Right atrium auricular region (tissue), 2 donors: ENCODE measurements at regions not wholly inside any gene's neighbourhood (a gene's known extent, or its start where the extent isn't known, plus 50 kb on each side); places are given as distances from the start of the nearest gene placed in this dataset.
A peak's percentile ranks its signal among the peaks of the same experiment; 100 is the strongest.
"Not testable (repeated sequence)": the region's sequence is repeated elsewhere in the genome, so short reads cannot be mapped to it uniquely, and the experiment has no call there.

Experiments used
- DNase-seq: peaks from one replicate; pipeline ENCODE4 v3.0.0-alpha.2; 2019; ENCODE audit warnings: low spot score
- H3K27ac ChIP-seq, 2 donors: fragments of 200-600 bp; sonication (generic); 1 replicate in 1 of 2; 2 replicates in 1 of 2; pipeline ENCODE4 v1.5.1; 2016 to 2019
- H3K27me3 ChIP-seq, 2 donors: fragments of 200-600 bp; sonication (generic); one replicate each; pipeline versions ENCODE4 v1.5.1 to v1.6.0; 2017 to 2019
- H3K36me3 ChIP-seq: fragments of 200-600 bp; sonication (generic); one replicate; pipeline ENCODE4 v1.5.1; 2016
- H3K4me1 ChIP-seq, 2 donors: fragments of 200-600 bp; sonication (generic); one replicate each; pipeline versions ENCODE4 v1.5.1 to v1.6.0; 2017 to 2019
- H3K4me3 ChIP-seq, 2 donors: fragments of 200-600 bp; sonication (generic); 1 replicate in 1 of 2; 2 replicates in 1 of 2; pipeline ENCODE4 v1.5.1; 2017 to 2019; ENCODE audit warnings: mild to moderate bottlenecking in 1 of 2, moderate library complexity in 1 of 2
- H3K9me3 ChIP-seq, 2 donors: fragments of 200-600 bp; sonication (generic); one replicate each; pipeline ENCODE4 v1.5.1; 2019
- TF ChIP-seq, protein P1 (sequence below), 2 donors: fragments of 200-600 bp; sonication (generic); IDR thresholded peaks; one replicate each; pipeline ENCODE4 v1.5.1; 2019; ENCODE audit warnings: antibody characterized with exemption in 2 of 2

DNA sequence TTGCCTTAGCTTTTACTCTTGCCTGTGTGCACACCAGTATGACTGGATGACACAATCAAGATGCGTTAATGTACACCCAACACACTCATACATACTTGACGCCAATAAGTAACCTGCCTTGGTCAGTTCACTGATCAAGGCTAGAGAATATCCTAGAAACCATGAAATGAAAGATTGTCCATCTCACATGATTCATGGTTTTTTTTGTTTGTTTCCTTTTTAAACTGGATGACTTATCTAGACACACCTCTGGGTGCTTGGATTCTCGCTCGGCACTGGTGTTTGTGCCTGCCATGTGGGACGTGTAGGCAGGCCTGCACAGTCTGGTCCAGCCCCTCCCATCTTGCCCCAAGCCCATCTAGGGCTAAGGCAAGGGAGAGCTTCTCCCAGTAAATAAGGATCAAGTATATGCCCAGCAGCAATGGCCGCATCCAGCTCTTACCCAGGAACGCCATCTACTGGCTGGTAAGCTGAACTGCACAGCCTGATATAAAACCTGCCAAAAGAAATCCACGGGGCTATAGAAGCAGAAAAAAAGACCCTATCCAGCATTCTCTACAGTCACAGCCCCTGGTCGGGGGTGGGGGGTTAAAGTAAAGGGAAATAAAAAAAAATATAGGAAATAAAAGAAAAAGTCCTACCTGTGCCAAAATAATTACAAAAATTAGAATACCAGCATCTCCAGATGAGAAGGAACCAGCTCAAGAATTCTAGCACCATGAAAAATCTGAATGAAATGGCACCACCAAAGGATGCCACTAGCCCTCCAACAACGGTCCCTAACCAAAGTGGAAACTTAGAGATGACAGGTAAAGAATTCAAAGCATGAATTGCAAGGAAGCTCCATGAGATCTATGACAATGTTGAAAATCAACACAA, 73.3 kb downstream of the OTOR start:
- Histone ChIP-seq H3K9me3 (peaks cover 0 to 9% of the 10 kb centered on the region in 2 donors), H3K27ac (no peak overlapping the region), H3K4me1 (no peaks in the 10 kb centered on the region), H3K27me3 (no peaks in the 10 kb centered on the region), H3K36me3 (no peaks in the 10 kb centered on the region), H3K4me3 (no peak overlapping the region)
- TF ChIP-seq, protein P1, sequence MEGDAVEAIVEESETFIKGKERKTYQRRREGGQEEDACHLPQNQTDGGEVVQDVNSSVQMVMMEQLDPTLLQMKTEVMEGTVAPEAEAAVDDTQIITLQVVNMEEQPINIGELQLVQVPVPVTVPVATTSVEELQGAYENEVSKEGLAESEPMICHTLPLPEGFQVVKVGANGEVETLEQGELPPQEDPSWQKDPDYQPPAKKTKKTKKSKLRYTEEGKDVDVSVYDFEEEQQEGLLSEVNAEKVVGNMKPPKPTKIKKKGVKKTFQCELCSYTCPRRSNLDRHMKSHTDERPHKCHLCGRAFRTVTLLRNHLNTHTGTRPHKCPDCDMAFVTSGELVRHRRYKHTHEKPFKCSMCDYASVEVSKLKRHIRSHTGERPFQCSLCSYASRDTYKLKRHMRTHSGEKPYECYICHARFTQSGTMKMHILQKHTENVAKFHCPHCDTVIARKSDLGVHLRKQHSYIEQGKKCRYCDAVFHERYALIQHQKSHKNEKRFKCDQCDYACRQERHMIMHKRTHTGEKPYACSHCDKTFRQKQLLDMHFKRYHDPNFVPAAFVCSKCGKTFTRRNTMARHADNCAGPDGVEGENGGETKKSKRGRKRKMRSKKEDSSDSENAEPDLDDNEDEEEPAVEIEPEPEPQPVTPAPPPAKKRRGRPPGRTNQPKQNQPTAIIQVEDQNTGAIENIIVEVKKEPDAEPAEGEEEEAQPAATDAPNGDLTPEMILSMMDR (IDR thresholded peaks at IDR 0.05), result peak; percentile 29 to 67
- no peak for DNase-seq

DNA sequence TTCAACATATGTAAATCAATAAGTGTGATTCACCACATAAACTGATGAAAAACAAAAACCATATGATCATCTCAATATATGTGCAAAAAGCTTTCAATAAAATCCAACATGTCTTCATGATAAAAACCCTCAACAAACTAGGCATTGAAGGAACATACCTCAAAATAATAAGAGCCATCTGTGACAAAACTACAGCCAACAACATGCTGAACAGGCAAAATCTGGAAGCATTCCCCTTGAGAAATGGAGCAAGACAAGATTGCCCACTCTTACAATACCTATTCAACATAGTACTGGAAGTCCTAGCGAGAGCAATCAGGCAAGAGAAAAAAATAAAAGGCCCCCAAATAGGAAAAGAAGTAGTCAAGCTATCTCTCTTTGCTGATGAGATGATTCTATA, 76.5 kb downstream of the OTOR start:
- Histone ChIP-seq H3K36me3 (no peaks in the 10 kb centered on the region), H3K4me3 (no peak overlapping the region), H3K27ac (no peak overlapping the region), H3K9me3 (peaks cover 0 to 9% of the 10 kb centered on the region in 2 donors), H3K4me1 (no peaks in the 10 kb centered on the region), H3K27me3 (no peaks in the 10 kb centered on the region)
- TF ChIP-seq, protein P1 (IDR thresholded peaks at IDR 0.05), result no peak
- DNase-seq, result no peak

DNA sequence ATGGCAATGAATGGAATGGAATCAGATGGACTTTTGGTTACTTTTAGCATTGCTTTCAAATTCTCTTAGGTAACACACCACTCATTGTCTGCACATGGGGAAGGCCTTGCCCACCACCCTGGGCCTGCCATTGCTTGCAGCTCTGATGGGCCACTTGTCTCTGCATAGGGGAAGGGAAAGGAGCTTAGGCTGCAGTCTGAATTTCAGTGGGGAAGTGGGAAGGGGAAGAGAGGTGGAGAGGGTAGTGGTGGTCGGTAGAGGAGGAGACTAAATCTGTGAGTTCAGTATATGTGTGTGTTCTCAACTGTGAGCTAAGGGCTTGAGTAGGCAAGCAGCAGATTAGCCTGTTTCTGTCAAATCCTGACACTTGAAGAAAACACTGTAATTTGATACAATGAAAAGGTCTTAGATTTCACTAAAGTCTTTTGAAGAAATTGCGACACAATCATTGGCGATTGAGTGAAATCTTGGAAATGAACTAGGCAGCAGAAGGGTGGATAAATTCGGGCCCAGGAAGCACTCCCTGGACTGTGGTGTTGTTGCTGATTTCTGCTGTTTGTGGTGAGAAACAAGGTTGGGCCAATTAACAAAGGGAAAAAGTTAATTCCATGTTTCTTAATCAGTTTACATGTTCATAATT, 80.6 kb downstream of the OTOR start:
- no peak for DNase-seq
- Histone ChIP-seq H3K27me3 (no peaks in the 10 kb centered on the region), H3K4me1 (no peaks in the 10 kb centered on the region), H3K27ac (no peak overlapping the region), H3K9me3 (peaks cover 0 to 9% of the 10 kb centered on the region in 2 donors), H3K4me3 (no peak overlapping the region), H3K36me3 (no peaks in the 10 kb centered on the region)
- TF ChIP-seq, protein P1 (IDR thresholded peaks at IDR 0.05), result no peak

DNA sequence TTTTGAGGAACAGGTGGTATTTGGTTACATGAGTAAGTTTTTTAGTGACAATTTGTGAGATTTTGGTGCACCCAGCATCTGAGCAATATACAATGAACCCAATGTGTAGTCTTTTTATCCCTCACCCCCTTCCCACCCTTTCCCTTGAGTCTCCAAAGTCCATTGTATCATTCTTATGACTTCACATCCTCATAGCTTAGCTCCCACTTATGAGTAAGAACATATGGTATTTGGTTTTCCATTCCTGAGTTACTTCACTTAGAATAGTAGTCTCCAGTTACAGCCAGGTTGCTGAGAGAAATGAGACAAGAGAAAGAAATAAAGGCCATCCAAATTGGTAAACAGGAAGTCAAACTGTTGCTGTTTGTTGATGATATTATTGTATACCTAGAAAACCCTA, 87.5 kb downstream of the OTOR start:
- not testable (repeated sequence) for DNase-seq, H3K27ac ChIP-seq, H3K36me3 ChIP-seq, H3K4me1 ChIP-seq, H3K27me3 ChIP-seq, H3K9me3 ChIP-seq, H3K4me3 ChIP-seq

DNA sequence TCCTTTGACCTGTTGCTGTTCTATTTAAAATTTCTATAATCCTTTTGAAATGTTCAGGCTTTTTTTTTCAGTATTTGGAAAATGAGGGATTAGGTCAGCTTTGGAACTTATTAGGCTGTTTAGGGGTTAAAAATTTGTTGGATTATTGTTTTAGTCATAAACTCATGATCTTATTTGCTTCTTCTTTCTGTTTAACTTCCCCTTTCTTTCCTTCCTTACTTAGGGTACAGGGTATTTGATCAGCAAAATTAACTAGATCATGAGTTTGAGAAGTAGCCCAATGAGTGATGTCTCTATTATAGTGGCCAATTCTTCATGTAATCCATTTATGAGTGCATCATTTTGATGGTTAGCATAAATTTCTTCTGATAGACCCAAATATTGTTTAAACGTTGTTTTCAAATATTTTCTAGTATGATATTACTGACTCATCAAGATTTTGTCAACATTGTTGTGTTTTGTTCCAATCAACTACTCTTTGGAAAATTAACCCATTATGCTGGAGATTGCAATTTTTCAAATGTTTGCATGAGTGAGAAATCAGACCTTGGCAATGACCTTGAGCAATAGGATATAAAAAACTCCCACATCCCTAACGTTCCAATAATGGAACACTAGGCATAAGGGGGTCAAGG, 94.4 kb downstream of the OTOR start:
- TF ChIP-seq, protein P1 (IDR thresholded peaks at IDR 0.05), result no peak
- Histone ChIP-seq H3K9me3 (no peaks in the 10 kb centered on the region), H3K27me3 (no peaks in the 10 kb centered on the region), H3K4me1 (no peaks in the 10 kb centered on the region), H3K27ac (no peak overlapping the region), H3K36me3 (no peaks in the 10 kb centered on the region), H3K4me3 (no peak overlapping the region)
- no peak for DNase-seq

DNA sequence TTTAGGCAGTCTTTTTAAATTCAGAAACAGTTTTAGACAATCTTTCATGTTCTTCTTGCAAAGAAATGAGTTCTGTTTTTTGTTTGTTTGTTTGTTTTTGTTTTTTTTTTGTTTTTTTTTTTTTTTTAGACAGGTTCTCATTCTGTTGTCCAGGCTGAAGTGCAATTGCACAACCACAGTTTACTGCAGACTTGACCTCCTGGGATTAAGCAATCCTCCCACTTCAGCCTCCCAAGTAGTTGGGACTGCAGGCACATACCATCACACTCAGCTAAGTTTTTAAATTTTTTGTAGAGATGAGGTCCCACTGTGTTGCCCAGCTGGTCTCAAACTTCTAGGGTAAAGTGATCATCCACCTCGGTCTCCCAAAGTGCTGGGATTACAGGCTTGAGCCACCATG, 96.2 kb downstream of the OTOR start:
- Histone ChIP-seq H3K27me3 (no peaks in the 10 kb centered on the region), H3K4me3 (no peak overlapping the region), H3K9me3 (no peaks in the 10 kb centered on the region), H3K27ac (no peak overlapping the region), H3K4me1 (no peaks in the 10 kb centered on the region), H3K36me3 (no peaks in the 10 kb centered on the region)
- DNase-seq, result no peak
- TF ChIP-seq, protein P1 (IDR thresholded peaks at IDR 0.05), result no peak
